ENCODE measurements at regions not wholly inside any gene's neighbourhood (a gene's known extent, or its start where the extent isn't known, plus 50 kb on each side); places are given as distances from the start of the nearest gene placed in this dataset.

- no peak for DNase-seq (ENCODE audit: low read depth)
Observed at GRCh38 chr5:133707629-133708028, 95.3 kb upstream of the FSTL4 start.

GRCh38 chr5:133706506-133707430 lies 94.4 kb upstream of the FSTL4 start:
- DNase-seq (ENCODE audit: low read depth): no peak

- no peak for DNase-seq (ENCODE audit: low read depth)
Observed at GRCh38 chr5:133705331-133705730, 93.0 kb upstream of the FSTL4 start.

- DNase-seq (ENCODE audit: low read depth): no peak
Observed at GRCh38 chr5:133704411-133704810, 92.1 kb upstream of the FSTL4 start.

GRCh38 chr5:133703935-133704334 lies 91.6 kb upstream of the FSTL4 start:
- no peak for DNase-seq (ENCODE audit: low read depth)

GRCh38 chr5:133702791-133703770 lies 90.7 kb upstream of the FSTL4 start:
- no peak for DNase-seq (ENCODE audit: low read depth)

- no peak for DNase-seq (ENCODE audit: low read depth)
Observed at GRCh38 chr5:133701871-133702270, 89.5 kb upstream of the FSTL4 start.

GRCh38 chr5:133700251-133700650 lies 87.9 kb upstream of the FSTL4 start:
- DNase-seq (ENCODE audit: low read depth): no peak

- no peak for DNase-seq (ENCODE audit: low read depth)
Observed at GRCh38 chr5:133698646-133699526, 86.5 kb upstream of the FSTL4 start.

GRCh38 chr5:133698259-133698554 lies 85.9 kb upstream of the FSTL4 start:
- DNase-seq (ENCODE audit: low read depth): no peak

GRCh38 chr5:133697536-133698258 lies 85.4 kb upstream of the FSTL4 start:
- no peak for DNase-seq (ENCODE audit: low read depth)

- DNase-seq (ENCODE audit: low read depth): no peak
Observed at GRCh38 chr5:133696782-133697507, 84.6 kb upstream of the FSTL4 start.

GRCh38 chr5:133696006-133696584 lies 83.8 kb upstream of the FSTL4 start:
- no peak for DNase-seq (ENCODE audit: low read depth)

GRCh38 chr5:133694181-133694831 lies 82.0 kb upstream of the FSTL4 start:
- DNase-seq (ENCODE audit: low read depth): no peak

- no peak for DNase-seq (ENCODE audit: low read depth)
Observed at GRCh38 chr5:133691448-133691847, 79.1 kb upstream of the FSTL4 start.

- DNase-seq (ENCODE audit: low read depth): no peak
Observed at GRCh38 chr5:133690746-133691145, 78.4 kb upstream of the FSTL4 start.

GRCh38 chr5:133688391-133688790 lies 76.0 kb upstream of the FSTL4 start:
- no peak for DNase-seq (ENCODE audit: low read depth)

- DNase-seq (ENCODE audit: low read depth): no peak
Observed at GRCh38 chr5:133687212-133688061, 75.1 kb upstream of the FSTL4 start.

- no peak for DNase-seq (ENCODE audit: low read depth)
Observed at GRCh38 chr5:133686566-133686965, 74.2 kb upstream of the FSTL4 start.
